ENCODE measurements at regions not wholly inside any gene's neighbourhood (a gene's known extent, or its start where the extent isn't known, plus 50 kb on each side); places are given as distances from the start of the nearest gene placed in this dataset.
"Not testable (repeated sequence)": the region's sequence is repeated elsewhere in the genome, so short reads cannot be mapped to it uniquely, and the experiment has no call there.

GRCh38 chr7:9919-10318, 182.5 kb upstream of the FAM20C start:
- not testable (repeated sequence) for DNase-seq

- not testable (repeated sequence) for DNase-seq
Observed at GRCh38 chr7:32565-33280, 159.6 kb upstream of the FAM20C start.

DNA sequence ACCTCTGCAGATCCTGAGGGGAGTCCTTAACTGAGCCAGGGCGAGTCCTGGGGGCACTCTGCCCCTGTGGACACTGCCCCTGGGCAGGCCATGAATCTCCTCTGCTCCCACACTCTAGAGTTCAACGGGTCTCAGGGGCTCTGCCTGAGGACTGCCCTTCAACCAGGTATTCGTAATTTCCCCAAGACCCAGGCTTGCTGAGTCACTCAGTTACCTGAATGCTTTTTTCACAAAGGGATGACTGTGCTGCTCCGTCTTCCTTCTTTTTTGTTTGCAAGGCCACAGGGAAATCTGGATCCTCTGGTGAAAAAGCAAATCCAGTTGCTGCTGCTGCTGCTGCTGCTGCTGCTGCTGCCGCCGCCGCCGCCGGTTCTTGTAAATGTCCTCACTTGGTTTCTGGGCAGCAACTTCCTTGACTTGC, 157.2 kb upstream of the FAM20C start:
- peak in 1 of 2 donors; percentile 37 for DNase-seq

DNA sequence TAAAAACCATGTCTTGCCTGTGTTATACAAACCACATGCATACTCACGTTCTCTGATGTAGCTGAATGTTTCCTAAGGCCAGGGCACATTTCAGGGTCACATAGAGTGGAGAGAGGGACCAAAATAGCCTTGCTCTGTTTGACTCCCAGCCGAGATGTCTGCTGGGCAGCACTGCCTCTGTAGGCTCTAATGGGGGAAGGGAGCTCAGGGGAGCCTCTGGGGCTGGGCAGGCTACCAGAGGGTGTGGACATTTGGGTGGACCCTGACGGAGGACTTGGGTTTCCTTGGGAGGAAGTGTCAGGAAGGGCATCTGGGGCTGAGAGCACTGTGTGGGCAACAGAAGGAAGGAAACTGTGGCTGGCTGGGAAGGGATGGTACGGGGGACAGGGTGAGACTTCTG, 155.8 kb upstream of the FAM20C start:
- not testable (repeated sequence) for DNase-seq

DNA sequence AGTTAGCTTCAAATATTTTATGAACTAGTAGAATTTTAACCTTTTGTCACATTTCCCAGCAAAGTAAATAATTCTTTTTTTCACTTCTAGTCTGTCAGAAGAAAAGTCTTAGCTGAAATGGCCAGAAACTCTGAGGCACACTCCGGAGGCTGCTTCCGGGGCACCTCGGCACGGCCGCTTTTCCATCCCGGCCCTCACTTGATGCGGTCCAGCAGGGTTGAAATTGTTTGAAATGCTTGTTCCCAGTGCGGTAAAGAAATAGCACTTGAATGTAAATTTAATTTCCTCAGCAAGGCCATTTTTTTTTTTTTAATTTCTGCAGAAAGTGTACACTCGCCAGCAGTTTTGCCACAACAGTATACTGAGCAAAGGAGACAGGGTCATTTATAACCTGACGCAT, 154.7 kb upstream of the FAM20C start:
- DNase-seq: not testable (repeated sequence)

DNA sequence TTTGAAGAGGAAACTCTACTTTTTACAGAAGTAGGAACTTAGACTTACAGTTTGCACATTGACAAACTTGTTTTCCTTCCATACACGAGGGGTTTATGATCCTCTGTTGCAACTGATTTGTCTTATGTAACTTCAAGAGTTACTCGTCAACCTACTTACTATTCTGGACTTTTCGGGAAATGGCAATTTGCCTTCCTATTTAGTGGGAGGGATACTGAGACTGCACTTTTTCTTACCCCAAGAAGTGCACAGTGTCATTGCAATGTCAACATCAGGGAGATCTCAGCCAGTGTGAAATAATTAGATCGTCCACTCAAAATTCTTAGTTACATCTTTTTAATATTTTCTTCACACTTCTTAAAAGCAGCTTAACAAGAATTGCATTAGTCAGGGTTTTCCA, 153.9 kb upstream of the FAM20C start:
- DNase-seq: peak; percentile 43 to 61

- not testable (repeated sequence) for DNase-seq
Observed at GRCh38 chr7:39984-40740, 152.2 kb upstream of the FAM20C start.

DNA sequence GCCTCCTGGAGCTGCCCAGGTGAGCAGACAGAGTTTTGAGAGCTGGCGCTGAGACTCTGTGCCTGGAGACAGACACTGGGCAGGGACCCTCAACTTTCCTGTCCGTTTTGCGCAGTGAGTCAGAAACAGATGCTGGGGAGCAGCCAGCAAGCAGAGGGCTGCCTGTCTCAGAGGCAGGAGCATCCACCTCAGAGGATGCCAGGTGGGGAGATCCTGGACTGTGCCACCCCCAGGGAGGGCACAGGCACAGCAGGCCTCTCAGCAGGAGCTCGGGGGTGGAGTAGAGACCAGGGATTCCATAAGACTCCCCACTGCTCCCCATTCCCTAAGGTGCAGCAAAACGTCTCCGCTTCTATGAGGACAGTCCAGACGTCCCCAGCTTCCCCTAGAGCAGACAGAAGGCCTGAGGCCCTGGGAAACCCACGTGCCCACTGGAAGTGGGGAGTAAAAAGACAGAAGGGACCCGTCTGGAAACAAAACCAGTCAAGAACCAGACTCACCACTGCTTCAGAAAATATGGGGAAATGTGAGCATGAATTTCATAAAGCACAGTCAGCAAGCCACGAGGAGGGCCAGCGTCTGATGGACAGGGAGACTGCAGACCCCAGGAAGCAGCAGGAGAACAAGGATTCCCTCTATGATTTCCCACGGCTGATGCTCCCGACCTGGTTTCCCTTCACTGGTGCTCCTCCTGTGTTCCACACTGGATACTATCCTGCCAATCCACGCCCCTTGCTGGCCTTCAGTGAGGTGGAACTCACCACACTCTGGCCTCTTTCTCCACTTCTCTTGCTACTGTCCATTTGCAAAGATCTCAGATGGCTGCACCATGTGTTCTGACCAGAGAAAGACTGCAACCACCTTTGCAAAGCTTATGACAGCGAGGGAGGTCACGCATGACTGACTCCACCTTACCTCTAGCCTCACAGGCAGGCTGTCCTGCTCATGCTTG, 151.3 kb upstream of the FAM20C start:
- peak; percentile 23 to 34 for DNase-seq

DNA sequence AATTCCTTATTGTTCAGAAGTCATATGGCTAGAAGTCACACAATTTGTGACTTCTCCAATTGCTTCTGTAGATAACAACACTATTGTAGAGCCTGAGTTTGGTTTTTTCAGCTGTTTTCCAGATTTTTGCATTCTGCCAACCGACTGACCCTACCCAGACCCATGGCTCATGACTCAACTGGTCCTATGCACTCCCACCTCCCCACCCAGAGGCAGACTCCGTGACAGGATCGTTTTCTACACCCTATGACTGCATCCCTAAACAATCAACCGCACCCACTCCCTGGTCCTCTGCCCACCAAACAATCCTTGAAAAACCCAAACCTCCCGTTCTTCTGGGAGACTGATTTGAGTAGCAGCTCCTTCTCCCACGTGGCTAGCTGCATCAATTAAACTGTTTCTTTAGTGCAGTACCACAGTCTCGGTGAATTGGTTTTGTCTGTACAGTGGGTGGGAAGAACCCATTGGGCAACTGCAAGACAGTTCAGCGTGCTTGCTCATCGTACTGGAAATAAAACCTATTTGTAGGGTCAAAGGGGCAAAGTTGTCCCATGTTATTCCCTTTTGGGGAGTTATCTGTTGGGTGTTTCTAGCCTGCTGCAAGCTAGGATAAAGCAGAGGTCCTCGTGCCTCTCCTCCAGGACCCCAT, 150.3 kb upstream of the FAM20C start:
- DNase-seq: peak; percentile 48 to 71

DNA sequence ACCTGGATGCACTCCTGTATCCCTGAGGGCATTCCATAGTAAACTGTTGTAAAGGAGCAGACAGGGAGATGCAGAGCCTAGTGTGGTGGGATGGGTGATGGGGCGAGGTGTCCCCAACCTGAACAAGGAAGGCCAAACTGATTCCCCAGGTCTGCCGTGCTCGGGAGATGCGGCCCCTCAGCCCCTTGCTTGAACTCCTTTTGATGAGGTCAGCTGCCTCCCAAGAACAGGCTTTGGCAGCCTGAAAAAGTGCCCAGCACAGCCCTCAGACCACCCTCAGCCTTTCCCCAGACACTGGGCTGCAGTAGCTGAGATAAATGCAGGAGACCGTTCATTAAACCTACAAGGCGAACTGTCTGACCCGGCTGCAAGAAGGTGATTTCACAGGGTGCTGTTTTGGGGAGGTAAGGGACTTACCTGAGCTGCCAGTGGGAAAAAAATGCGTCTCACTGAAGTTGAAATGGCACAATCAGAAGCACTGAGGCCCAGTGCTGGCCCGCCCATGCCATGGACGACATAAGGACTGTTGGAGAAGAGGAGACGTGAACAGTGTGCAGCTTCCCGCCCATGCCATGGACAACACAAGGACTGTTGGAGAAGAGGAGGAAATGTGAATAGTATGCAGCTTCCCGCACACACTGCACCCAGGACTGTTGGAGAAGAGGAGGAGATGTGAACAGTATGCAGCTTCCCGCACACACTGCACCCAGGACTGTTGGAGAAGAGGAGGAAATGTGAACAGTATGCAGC, 148.4 kb upstream of the FAM20C start:
- no peak for DNase-seq

DNA sequence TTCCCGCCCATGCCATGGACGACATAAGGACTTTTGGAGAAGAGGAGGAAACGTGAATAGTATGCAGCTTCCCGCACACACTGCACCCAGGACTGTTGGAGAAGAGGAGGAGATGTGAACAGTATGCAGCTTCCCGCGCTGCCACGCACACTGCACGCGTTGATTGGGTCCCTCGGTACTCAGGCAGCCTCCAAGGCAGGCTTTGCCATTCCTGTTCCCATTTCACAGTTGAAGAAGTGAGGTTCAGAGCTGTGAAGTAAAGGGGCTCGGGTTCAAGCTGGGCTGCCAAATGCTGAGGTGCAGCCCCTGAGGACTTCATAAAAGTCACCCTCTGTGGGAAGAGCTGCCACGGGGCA, 147.9 kb upstream of the FAM20C start:
- no peak for DNase-seq

DNA sequence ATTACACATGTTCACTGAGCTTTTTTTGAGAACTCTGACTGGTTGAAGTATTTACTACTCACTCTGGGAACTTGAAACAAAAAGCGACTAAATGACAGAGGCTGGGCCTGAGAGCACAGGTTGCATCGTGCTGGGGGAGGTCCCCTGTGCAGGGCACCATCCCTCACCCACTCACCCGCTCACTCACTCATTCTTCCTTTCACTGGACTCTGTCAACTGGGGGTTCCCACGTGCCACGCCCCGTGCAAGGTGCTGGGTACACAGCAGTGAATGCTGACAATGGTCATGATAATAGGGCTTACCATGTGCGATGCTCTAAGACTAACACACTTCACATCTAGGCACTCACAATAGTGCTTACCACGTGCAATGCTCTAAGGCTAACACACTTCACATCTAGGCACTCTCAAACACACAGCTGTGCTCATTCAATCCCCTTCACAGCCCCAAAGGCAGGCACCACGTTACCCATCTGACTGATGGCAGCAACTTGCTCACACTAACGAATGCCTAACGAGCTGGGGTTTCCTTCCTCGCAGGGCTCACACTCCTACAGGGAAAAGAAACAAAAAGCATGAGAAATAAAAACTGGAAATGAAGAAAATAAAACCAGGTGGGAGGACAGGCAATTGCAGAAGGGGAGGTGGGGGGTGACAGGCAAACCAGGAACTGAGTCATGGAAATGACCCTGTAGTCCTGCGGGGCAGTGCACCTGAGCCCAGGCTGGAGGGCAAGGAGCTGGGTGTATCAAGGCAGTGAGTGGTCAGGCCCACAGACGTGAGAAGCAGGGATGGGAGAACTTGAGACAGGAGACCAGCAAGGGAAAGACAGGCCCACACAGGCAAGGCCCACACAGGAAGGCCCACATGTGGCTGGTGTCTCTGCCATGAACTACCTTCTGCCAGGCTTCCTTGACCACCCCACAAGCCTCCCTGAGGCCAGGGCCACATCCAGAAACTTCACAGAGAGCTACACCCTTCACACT, 147.0 kb upstream of the FAM20C start:
- peak; percentile 25 to 62 for DNase-seq

GRCh38 chr7:46123-46829, 146.1 kb upstream of the FAM20C start:
- DNase-seq: no peak

DNA sequence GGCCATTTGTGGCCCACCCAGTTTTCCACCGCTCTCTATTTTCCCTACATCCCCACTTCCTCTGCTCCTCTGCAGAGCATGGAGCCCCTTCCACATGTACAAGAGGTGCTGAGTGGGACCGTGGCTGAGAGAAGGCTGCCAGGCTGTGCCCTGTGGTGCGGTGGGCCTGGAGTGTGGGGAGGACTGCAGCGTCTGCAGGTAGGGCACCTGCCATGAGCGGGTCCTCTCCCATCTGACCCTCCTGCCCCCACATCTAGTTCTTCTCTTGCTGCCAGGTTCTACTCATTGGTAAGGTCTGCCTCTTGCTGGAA, 145.6 kb upstream of the FAM20C start:
- DNase-seq: no peak

DNA sequence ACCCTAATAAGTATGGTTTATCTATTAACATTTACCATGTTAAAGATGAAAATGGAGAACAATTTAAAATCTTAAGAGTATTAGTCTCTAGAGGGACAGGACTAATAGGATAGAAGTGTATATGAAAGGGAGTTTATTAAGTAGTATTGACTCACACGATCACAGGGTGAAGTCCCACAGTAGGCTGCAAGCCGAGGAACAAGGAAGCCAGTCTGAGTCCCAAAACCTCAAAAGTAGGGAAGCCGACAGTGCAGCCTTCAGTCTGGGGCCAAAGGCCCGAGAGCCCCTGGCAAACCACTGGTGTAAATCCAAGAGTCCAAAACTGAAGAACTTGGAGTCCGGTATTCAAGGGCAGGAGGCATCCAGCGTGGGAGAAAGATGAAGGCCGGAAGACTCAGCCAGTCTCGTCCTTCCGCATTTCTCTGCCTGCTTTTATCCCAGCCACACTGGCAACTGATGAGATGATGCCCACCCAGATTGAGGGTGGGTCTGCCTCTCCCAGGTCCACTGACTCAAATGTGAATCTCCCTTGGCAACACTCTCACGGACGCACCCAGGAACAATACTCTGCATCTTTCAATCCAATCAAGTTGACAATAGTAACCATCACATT, 140.8 kb upstream of the FAM20C start:
- DNase-seq: no peak

DNA sequence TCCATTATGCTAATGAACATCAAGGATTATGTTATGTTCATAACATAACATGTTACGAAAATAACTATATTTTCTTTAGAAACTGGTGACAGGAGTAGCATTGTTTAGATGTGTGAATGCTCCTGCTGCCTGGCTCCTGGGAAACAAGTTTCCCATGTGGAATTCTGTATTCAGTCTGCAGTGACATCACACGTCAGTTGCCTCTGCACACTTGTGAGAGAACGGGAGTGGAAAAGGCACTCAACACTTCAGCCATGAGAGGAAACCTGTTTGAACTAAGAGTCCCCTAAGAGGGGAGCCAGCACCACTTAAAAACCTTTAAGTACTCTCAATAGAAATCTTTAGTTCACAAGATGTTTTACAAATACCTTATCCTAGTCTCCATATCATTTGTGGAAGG, 140.3 kb upstream of the FAM20C start:
- DNase-seq: no peak

- no peak for DNase-seq
Observed at GRCh38 chr7:53531-53930, 138.8 kb upstream of the FAM20C start.

DNA sequence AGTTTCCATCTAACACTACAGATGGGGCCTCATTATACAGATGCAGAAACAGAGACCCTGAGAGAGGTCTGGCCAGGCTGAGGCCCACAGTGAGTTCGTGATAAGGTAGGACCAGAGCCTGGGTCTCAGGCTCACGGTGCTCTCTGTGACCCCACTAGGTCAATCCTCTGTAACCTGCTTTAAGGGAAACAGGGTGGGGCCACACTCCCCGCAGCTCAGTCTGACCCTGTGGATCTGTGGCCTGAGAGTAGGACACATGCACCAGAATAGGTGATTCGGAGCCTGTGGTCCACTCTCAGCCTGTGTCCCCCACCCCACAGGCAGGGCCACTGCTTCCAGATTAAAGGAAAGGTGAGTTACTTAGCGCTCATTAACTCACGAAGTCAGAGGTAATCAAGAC, 137.8 kb upstream of the FAM20C start:
- DNase-seq: no peak

- no peak for DNase-seq
Observed at GRCh38 chr7:55690-56248, 136.6 kb upstream of the FAM20C start.
